GM10266 (cell line): ENCODE measurements at regions not wholly inside any gene's neighbourhood (a gene's known extent, or its start where the extent isn't known, plus 50 kb on each side); places are given as distances from the start of the nearest gene placed in this dataset.
"Not testable (repeated sequence)": the region's sequence is repeated elsewhere in the genome, so short reads cannot be mapped to it uniquely, and the experiment has no call there.

Experiments
- DNase-seq: peaks from one replicate; pipeline ENCODE4 v3.0.0; 2012; ENCODE audit errors: extremely low spot score
- CTCF ChIP-seq: IDR thresholded peaks from 2 replicates; pipeline ENCODE4 v1.5.1; 2012; ENCODE audit warnings: mild to moderate bottlenecking, low read depth; ENCODE audit not compliant: control insufficient read depth, insufficient read depth; ENCODE audit errors: missing control alignments

GRCh38 chr13:69069554-69070133 lies 1038.0 kb upstream of the ATXN8OS start:
- no peak for TF ChIP-seq CTCF

GRCh38 chr13:69050696-69051095 lies 1056.9 kb upstream of the ATXN8OS start:
- TF ChIP-seq CTCF: no peak
- DNase-seq: no peak

More at GRCh38 chr13:69069554-69070133, 1038.0 kb upstream of the ATXN8OS start:
- no peak for DNase-seq

- no peak for TF ChIP-seq CTCF
- no peak for DNase-seq
Measured at GRCh38 chr13:69044629-69045028, 1063.0 kb upstream of the ATXN8OS start.

- TF ChIP-seq CTCF: no peak
Measured at GRCh38 chr13:69040898-69041297, 1066.7 kb upstream of the ATXN8OS start.

GRCh38 chr13:69035771-69036170 lies 1071.9 kb upstream of the ATXN8OS start:
- DNase-seq: no peak
- no peak for TF ChIP-seq CTCF

More at GRCh38 chr13:69040898-69041297, 1066.7 kb upstream of the ATXN8OS start:
- DNase-seq: no peak

GRCh38 chr13:69028936-69029335 lies 1078.7 kb upstream of the ATXN8OS start:
- TF ChIP-seq CTCF: no peak

GRCh38 chr13:69020120-69020519 lies 1087.5 kb upstream of the ATXN8OS start:
- no peak for TF ChIP-seq CTCF

More at GRCh38 chr13:69028936-69029335, 1078.7 kb upstream of the ATXN8OS start:
- no peak for DNase-seq

GRCh38 chr13:69018173-69018572 lies 1089.5 kb upstream of the ATXN8OS start:
- DNase-seq: not testable (repeated sequence)

More at GRCh38 chr13:69020120-69020519, 1087.5 kb upstream of the ATXN8OS start:
- no peak for DNase-seq
